NT2/D1 (cell line): ENCODE measurements at regions not wholly inside any gene's neighbourhood (a gene's known extent, or its start where the extent isn't known, plus 50 kb on each side); places are given as distances from the start of the nearest gene placed in this dataset.

Experiments
- SUZ12 ChIP-seq: IDR thresholded peaks from 2 replicates; pipeline ENCODE4 v1.6.1; 2011; ENCODE audit not compliant: insufficient read length, insufficient read depth; ENCODE audit errors: extremely low read depth
- YY1 ChIP-seq: IDR thresholded peaks from 2 replicates; pipeline ENCODE4 v1.6.1; 2011; ENCODE audit not compliant: insufficient read length, insufficient read depth
- ZNF274 ChIP-seq: IDR thresholded peaks from 2 replicates; pipeline ENCODE4 v1.6.1; 2011; ENCODE audit warnings: mild to moderate bottlenecking, low read depth, low read length

DNA sequence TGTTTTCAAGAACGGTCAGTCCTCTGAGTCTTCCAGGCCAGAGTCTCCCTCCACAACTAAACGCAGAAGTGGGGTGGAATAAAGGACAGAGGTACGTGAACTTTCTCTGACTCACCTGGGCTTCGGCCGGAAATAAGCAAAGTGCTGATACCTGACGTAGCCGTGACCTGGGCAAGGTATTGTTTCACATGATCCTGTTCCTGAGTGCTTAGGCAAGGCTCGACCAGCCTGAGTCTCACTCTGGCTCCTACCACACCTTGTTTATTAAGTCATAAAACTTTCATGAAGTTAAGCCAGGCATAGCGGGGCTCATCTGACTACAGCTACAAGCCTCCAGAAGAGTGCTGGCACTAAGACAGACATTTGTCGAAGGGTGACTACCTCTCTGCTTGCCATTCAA, 327.5 kb downstream of the SETD4 start:
- TF ChIP-seq YY1 (no peak), SUZ12 (no peak), ZNF274 (no peak)
